ENCODE measurements at regions not wholly inside any gene's neighbourhood (a gene's known extent, or its start where the extent isn't known, plus 50 kb on each side); places are given as distances from the start of the nearest gene placed in this dataset.

DNA sequence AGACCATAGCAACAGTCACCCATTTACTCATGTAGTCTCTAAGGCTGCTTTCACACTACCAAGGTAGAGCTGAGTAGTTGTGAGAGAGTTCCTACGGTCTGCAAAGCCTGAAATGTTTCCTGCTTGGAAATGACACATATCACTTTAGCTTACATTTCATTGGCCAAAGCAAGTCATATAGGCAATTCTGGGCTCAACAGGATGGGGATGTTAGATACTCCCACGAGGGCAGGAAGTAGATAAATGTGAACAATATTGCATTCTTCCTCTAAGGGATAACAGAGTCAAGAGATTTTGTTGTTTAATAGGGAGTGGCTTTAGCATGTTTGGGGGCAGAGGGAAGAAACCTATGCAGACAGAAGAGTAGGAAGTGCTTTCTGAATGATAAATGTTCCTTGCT is 355.6 kb upstream of the THRB start:
- DNase-seq, result no peak

GRCh38 chr3:24853685-24854490 is 359.2 kb upstream of the THRB start:
- DNase-seq, result no peak

DNA sequence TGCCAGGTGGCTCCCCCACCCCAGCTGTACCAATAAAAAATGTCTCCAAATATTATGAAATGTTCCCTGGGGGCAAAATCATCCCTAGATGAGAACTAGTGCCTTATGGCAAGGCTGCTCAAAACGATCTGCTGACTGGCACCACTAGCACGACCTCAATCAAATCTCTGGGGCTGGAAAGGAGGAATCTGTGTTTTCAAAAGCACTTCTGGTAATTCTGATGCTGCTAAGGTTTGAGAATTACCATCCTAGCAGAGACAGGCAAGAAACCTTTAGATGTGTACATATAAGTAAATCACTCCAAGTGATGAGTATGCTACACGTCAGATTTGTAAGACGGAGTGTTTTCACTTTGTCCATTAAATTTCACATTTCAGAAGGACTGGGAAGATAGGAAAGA is 360.1 kb upstream of the THRB start:
- no peak for DNase-seq

DNA sequence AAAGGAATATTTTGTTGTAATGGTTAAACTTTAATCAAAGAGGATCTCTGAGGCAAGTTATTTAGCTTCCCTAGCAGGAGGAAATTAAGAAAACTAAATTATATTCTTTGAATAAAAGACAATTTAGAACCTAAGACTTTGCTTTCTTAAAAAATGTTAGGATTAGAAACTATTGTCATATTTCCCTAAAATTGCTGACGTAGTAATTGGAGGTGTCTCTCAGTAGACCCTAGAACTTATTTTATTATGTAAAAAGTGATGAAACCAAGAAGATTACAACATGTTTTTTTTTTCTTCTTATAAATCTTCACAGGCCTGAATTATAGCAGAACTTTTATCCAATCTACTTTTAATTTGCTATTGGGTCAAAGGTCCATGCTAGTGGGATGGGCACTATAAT is 363.3 kb upstream of the THRB start:
- DNase-seq, result no peak

DNA sequence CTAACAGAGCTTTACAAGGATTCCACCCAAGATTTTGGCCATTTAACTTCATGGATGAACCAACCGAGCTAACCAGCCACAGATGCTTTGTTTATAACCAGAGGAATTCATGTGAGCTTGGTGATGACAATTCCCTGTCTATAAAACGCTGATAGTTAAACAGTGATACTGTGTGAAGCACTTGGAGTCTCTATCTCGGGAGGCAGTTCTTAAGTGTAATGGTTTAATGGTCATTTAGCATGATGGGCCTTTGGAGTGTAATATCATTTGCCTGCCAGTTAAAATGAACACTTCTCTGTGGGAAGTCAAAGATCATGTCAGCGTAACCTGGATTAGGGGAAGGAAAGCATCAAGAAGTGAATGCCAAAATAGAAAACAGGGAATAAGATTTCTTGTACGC is 368.6 kb upstream of the THRB start:
- DNase-seq, result no peak

DNA sequence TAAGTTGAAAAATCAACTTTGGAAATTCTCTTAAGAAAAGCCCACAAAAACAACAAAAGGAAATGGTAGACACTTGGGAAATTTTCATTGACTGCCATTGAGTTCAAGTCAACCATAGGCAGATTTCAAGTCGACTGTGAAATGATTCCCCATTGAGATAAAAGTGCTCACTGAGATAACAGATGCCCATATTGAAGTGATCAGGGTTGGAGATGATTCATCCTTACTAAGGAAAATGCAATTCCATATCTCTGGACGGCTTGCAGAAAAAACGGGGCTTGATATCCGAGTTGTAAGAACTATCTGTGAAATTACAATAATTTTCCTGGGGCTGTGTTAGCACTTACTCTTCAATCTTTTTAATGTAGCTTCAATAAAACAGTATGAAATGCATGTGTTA is 373.1 kb upstream of the THRB start:
- no peak for DNase-seq

DNA sequence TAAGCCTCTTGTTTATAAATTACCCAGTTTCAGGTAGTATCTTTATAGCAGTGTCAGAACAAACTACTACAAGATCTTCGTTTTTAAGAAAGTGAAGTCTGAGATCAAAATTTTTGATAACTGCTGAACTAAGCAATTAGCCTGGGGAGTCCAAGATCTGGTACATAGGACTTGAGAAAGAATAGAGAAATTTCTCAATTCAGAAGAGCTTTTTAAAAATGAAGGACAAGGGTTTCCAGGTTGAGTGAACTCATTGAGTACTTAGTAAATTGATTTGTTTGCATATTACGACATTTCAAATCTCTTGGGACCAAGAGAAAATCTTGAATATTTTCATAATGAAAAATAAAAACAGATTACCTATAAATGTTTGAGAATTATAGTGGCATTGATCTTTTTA is 386.6 kb upstream of the THRB start:
- DNase-seq, result no peak

GRCh38 chr3:24886501-24886900 is 391.9 kb upstream of the THRB start:
- no peak for DNase-seq

GRCh38 chr3:24890012-24890411 is 395.4 kb upstream of the THRB start:
- no peak for DNase-seq

DNA sequence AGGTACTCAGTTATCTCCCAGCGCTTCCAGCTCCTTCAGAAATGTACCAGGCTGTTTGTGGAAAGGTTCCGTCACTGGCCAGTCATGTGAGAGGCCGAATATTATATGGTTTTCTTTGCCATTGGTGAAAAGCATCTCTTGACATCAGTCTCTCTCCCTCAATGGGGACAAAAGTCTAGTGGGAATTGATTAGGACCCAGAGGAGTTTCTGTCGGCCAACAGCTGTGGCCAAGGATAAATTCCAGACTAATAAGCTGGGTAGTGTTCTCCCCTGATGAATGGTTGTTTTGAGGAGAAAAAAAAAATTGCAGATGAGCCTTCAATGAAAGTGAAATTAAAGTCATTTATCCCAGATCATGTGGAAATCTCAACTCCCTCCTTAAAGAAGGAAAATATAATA is 404.7 kb upstream of the THRB start:
- no peak for DNase-seq

- DNase-seq, result no peak
Observed at GRCh38 chr3:24899901-24900603, 405.4 kb upstream of the THRB start.

DNA sequence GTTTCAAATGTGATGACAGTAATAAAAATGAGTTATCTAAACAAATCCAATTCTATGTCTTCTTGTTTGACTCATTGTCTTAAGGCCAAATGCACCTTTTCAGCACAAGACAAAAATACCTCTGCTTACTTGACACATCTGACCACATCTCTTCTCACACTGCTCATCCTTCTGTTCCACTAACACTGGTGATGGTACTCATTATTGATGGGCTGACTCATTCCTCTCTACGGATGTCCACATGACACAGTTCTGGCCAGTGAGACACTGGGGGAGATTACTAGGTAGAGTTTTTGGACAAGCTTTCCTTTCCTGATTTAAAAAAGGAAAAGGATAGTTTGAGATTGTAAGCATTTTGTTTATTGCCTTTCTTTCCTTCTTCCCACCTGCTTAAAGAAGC is 410.6 kb upstream of the THRB start:
- DNase-seq, result no peak

DNA sequence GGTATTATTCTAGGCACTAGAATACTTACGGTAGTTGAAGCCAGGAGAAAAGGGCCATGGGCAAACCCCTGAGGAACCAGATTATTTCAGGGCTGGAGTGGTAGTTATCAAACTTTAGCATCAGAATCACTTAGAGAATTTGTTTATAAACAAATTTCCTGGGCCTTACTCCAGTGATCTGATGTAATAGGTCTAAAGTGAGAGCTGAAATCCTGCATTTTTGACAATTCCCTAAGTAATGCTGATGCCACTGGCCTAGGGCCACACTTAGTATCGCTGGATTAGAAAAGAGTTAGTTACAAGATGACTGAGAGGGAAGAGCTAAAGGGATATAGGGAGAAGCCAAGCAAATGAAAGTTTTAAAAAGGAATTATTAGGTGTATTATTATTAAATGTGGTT is 412.5 kb upstream of the THRB start:
- no peak for DNase-seq

DNA sequence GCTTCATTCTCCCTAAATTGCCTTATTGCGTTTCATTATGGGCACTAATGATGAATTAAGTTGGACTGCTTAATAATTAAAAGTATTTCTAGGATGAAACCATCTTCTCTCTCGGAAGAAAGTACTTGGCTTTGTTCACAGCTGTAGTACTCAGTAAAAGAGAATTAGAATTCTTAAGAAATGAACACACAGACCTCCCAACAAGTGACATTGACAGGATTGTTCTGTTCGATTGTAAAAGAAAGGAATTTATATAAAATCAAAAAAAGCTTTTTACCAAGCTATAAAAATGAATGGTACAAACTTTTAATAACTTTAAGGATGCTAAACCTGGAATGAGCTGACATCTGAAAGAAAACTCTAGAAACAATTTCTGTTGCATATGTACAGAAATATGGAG is 416.4 kb upstream of the THRB start:
- DNase-seq, result no peak

DNA sequence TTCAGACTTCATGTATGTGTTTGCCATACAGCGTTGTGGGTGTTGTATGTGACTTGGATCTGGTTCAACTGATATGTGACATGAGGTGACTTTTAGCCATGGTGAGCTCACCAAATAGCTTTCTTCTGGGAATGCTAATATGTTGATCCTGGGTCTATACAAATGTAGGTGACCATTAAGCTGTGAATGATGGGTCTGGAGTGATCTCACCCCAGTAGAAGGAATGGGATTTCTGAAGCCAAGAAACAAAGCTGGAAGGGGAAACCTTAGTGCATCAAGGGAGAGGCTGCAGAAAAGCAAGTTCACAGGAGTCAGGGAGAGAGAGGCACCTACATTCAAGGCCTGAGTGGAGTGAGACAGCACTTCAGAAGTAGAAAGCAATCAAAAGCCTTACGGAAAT is 421.0 kb upstream of the THRB start:
- DNase-seq, result no peak

DNA sequence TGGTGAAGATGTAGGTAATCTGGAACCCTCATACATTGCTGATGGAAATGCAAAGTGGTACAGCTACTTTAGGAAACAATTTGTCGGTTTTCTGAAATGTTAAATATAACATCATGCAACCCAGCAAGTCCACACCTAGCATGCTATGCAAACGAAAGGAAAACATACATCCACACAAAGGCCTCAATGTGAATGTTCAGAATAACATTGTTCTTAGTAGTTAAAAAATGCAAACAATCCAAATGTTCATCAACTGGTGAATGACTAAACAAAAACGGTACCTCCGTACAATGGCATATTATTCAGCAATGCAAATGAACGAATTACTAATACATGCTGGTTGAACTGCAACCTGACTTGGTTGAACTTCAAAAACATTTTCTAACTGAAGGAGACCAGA is 423.3 kb upstream of the THRB start:
- DNase-seq, result no peak

GRCh38 chr3:24923570-24923969 is 428.9 kb upstream of the THRB start:
- no peak for DNase-seq

DNA sequence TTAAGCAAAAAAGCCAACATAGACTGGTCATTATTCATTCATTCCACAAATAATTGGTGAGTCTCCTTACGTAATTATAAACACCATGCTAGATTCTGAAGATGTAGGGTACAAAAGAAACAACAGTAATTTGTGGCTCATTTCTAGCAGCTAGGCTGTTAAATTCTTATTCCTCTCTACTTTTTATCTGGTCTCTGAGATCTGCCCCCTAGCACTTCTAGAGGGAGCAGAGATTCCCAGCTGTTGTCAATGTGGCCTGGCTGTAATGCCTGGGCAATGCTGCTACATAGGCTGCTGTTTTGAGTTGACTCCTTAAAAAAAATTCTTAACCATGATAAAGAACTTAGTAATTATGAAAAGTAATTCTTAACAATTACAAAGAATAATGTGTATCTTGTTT is 434.9 kb upstream of the THRB start:
- DNase-seq, result no peak

DNA sequence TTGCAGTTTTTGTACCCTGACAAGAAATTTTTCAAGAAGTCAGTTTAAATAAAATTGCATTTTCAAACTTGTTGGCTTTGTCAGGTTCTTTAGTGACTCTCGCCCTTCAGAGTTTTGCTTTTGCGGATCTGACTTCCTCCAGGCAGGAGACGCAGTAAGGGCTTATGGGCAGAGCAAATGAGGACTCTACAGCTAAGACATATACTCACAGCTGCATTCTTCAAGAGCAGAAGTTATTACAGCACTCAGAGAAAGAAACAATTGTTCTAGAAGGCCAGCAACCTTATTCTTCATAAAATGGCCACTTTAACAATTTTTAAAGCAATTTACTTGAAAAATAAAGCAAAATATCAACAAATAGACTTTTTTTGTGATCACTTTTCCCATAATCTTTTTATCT is 438.8 kb upstream of the THRB start:
- no peak for DNase-seq

GRCh38 chr3:24936574-24936973 is 441.9 kb upstream of the THRB start:
- DNase-seq, result no peak

- DNase-seq, result no peak
Observed at GRCh38 chr3:24937228-24937627, 442.6 kb upstream of the THRB start.

DNA sequence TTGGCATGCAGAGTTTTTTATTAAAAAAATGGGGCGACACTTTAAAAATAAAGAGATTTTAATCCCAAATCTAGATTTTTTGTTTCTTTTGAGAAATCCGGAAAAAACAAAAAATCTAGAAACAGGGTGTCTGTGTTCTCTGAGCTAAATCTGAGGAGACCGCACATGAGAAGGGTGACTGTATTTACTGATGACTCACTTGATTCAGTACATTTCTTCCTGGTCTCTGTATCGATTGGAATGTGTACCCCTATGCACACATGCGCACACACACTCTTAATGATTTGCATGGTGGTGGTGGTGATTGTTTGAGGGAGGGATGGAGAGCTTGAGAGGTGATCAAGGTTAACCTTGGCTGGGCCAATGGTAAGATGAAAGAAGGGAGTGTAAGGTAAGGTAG is 443.1 kb upstream of the THRB start:
- DNase-seq, result no peak

GRCh38 chr3:24943961-24944360 is 449.3 kb upstream of the THRB start:
- no peak for DNase-seq

GRCh38 chr3:24944805-24945520 is 450.3 kb upstream of the THRB start:
- DNase-seq, result no peak
